SK-N-SH (cell line): ENCODE measurements at regions not wholly inside any gene's neighbourhood (a gene's known extent, or its start where the extent isn't known, plus 50 kb on each side); places are given as distances from the start of the nearest gene placed in this dataset.

Experiments used
- CTCF ChIA-PET: fragments of 300-600, 350-600 bp; formaldehyde crosslinking; extraction: SDS; loops from one replicate; lab custom pipeline; 2021; lab: Yijun Ruan, JAX
- POLR2A ChIA-PET: fragments of 350-600 bp; sonication (Branson Sonifier 250); formaldehyde crosslinking; extraction: SDS; loops from one replicate; lab custom pipeline; 2020; ENCODE audit warnings: antibody characterized with exemption, inconsistent platforms; lab: Yijun Ruan, JAX
- DNase-seq: peaks from one replicate; pipeline ENCODE4 v3.0.0; 2012
- H2AFZ ChIP-seq: fragments of 200-600 bp; sonication (generic); 2 replicates; pipeline ENCODE4 v1.8.1; 2016; ENCODE audit warnings: antibody characterized with exemption, mild to moderate bottlenecking, low read depth
- H3F3A ChIP-seq: fragments of 200-600 bp; sonication (generic); replicated peaks from 2 replicates; pipeline ENCODE3; 2016; ENCODE audit warnings: antibody characterized with exemption, mild to moderate bottlenecking; ENCODE audit not compliant: insufficient read depth
- H3K27ac ChIP-seq, 2 experiments: fragments of 200-500 bp in 1 of 2; fragments of 200-600 bp in 1 of 2; sonication (Bioruptor generic) in 1 of 2; sonication (generic), shearing (Covaris generic) in 1 of 2; 2 replicates each; pipeline versions ENCODE4 v1.5.1 to v1.6.1; 2014 to 2016; ENCODE audit warnings: low read depth in 2 of 2, inconsistent platforms in 1 of 2, low read length in 1 of 2, mild to moderate bottlenecking in 1 of 2, mixed read lengths in 1 of 2
- H3K27me3 ChIP-seq: fragments of 200-600 bp; sonication (generic), shearing (Covaris generic); 2 replicates; pipeline ENCODE4 v1.6.1; 2016; ENCODE audit warnings: mixed run types; ENCODE audit not compliant: insufficient read depth
- H3K36me3 ChIP-seq, 2 experiments: fragments of 200-500 bp in 1 of 2; fragments of 200-600 bp in 1 of 2; sonication (Bioruptor generic) in 1 of 2; sonication (generic) in 1 of 2; replicated peaks in 1 of 2; 2 replicates each; pipeline versions ENCODE3 to v1.5.1; 2014 to 2016; ENCODE audit warnings: low read length in 1 of 2, mild to moderate bottlenecking in 1 of 2; ENCODE audit not compliant: insufficient read depth in 2 of 2, control insufficient read depth in 1 of 2
- H3K4me1 ChIP-seq, 2 experiments: fragments of 200-500 bp in 1 of 2; fragments of 200-600 bp in 1 of 2; sonication (Bioruptor generic) in 1 of 2; sonication (generic), shearing (Covaris generic) in 1 of 2; 2 replicates each; pipeline versions ENCODE4 v1.5.1 to v1.6.1; 2014 to 2016; ENCODE audit warnings: low read depth in 1 of 2, low read length in 1 of 2, mixed run types in 1 of 2; ENCODE audit not compliant: insufficient read depth in 2 of 2, control insufficient read depth in 1 of 2
- H3K4me2 ChIP-seq: fragments of 200-600 bp; sonication (generic), shearing (Covaris generic); 2 replicates; pipeline ENCODE4 v1.6.1; 2017; ENCODE audit warnings: mixed run types
- H3K4me3 ChIP-seq, 2 experiments: fragments of 200-500 bp in 1 of 2; fragments of 200-600 bp in 1 of 2; sonication (Bioruptor generic) in 1 of 2; sonication (generic), shearing (Covaris generic) in 1 of 2; 2 replicates each; pipeline versions ENCODE4 v1.5.1 to v1.8.1; 2014 to 2016; ENCODE audit warnings: low read depth in 2 of 2, inconsistent platforms in 1 of 2, low read length in 1 of 2, mild to moderate bottlenecking in 1 of 2, mixed read lengths in 1 of 2, moderate library complexity in 1 of 2
- H3K79me2 ChIP-seq: fragments of 200-600 bp; sonication (generic); 2 replicates; pipeline ENCODE4 v1.8.1; 2017; ENCODE audit warnings: mild to moderate bottlenecking; ENCODE audit not compliant: insufficient read depth
- H3K9ac ChIP-seq: fragments of 200-600 bp; sonication (generic); 2 replicates; pipeline ENCODE4 v1.6.1; 2017; ENCODE audit warnings: mixed run types
- H3K9me2 ChIP-seq: fragments of 200-600 bp; sonication (generic); 2 replicates; pipeline ENCODE4 v1.6.1; 2017; ENCODE audit warnings: mixed run types
- H3K9me3 ChIP-seq: fragments of 200-600 bp; sonication (generic); 2 replicates; pipeline ENCODE4 v1.6.1; 2017; ENCODE audit warnings: mixed run types, mild to moderate bottlenecking, moderate library complexity
- H4K20me1 ChIP-seq: fragments of 200-600 bp; sonication (generic); 2 replicates; pipeline ENCODE4 v1.6.1; 2017; ENCODE audit warnings: mild to moderate bottlenecking, mixed run types; ENCODE audit not compliant: insufficient read depth
- CHD2 ChIP-seq: fragments of 150-350 bp; IDR thresholded peaks from 2 replicates; pipeline ENCODE4 v1.6.1; 2018; ENCODE audit warnings: low read length; ENCODE audit not compliant: partially characterized antibody
- CTCF ChIP-seq: fragments of 200-600 bp; sonication (generic); IDR thresholded peaks from 2 replicates; pipeline ENCODE4 v1.6.1; 2017; ENCODE audit warnings: antibody characterized with exemption, mild to moderate bottlenecking, moderate library complexity
- ELF1 ChIP-seq: IDR thresholded peaks from 2 replicates; pipeline ENCODE4 v1.4.0; 2012
- EP300 ChIP-seq, 2 experiments: IDR thresholded peaks; 2 replicates each; pipeline versions ENCODE4 v1.4.0 to v1.6.1; 2012; ENCODE audit warnings: borderline replicate concordance in 1 of 2, low read depth in 1 of 2, low read length in 1 of 2
- FOXJ3 ChIP-seq: sonication (generic); formaldehyde crosslinking; IDR thresholded peaks from 2 replicates; pipeline ENCODE4 v1.5.1; 2020; ENCODE audit warnings: mild to moderate bottlenecking, missing genetic modification reagents
- GATA2 ChIP-seq: sonication (generic); formaldehyde crosslinking; IDR thresholded peaks from 2 replicates; pipeline ENCODE4 v1.5.0; 2020; ENCODE audit warnings: mild to moderate bottlenecking, missing genetic modification reagents
- IRF3 ChIP-seq: fragments of 150-350 bp; IDR thresholded peaks from 2 replicates; pipeline ENCODE4 v1.6.1; 2016; ENCODE audit warnings: mild to moderate bottlenecking, low read depth, low read length
- JUND ChIP-seq: IDR thresholded peaks from 2 replicates; pipeline ENCODE4 v1.4.0; 2012
- MAX ChIP-seq: IDR thresholded peaks from 2 replicates; pipeline ENCODE4 v1.4.0; 2012; ENCODE audit warnings: low read depth
- MEF2A ChIP-seq: IDR thresholded peaks from 2 replicates; pipeline ENCODE4 v1.4.0; 2012; ENCODE audit warnings: low read depth, borderline replicate concordance
- MXI1 ChIP-seq: IDR thresholded peaks from 2 replicates; pipeline ENCODE4 v1.6.1; 2012; ENCODE audit warnings: mild to moderate bottlenecking, low read depth, low read length, improper control_type of control experiment
- NFIC ChIP-seq: IDR thresholded peaks from 2 replicates; pipeline ENCODE4 v1.4.0; 2012; ENCODE audit warnings: borderline replicate concordance
- POLR2AphosphoS5 ChIP-seq: IDR thresholded peaks from 2 replicates; pipeline ENCODE4 v1.6.1; 2012; ENCODE audit warnings: low read depth, low read length
- REST ChIP-seq: IDR thresholded peaks from 2 replicates; pipeline ENCODE4 v1.6.1; 2012; ENCODE audit warnings: mild to moderate bottlenecking, low read depth, low read length, moderate library complexity
- RFX5 ChIP-seq: IDR thresholded peaks from 2 replicates; pipeline ENCODE4 v1.6.1; 2012; ENCODE audit warnings: mild to moderate bottlenecking, improper control_type of control experiment, low read length
- RXRA ChIP-seq: IDR thresholded peaks from 2 replicates; pipeline ENCODE4 v1.4.0; 2012; ENCODE audit warnings: low read depth, mild to moderate bottlenecking, borderline replicate concordance
- SMC3 ChIP-seq: IDR thresholded peaks from 2 replicates; pipeline ENCODE4 v1.6.1; 2012; ENCODE audit warnings: low read depth, low read length, improper control_type of control experiment
- TAF1 ChIP-seq: IDR thresholded peaks from 2 replicates; pipeline ENCODE4 v1.6.1; 2012; ENCODE audit warnings: low read depth, mild to moderate bottlenecking, low read length, moderate library complexity, borderline replicate concordance
- TEAD4 ChIP-seq: IDR thresholded peaks from 2 replicates; pipeline ENCODE4 v1.4.0; 2012; ENCODE audit warnings: mild to moderate bottlenecking, borderline replicate concordance; ENCODE audit not compliant: insufficient read depth
- YY1 ChIP-seq: IDR thresholded peaks from 2 replicates; pipeline ENCODE4 v1.4.0; 2012; ENCODE audit warnings: low read depth, mild to moderate bottlenecking
- WGBS: methylation state at CpG from one replicate; pipeline ENCODE4 v1.1.6; 2017; ENCODE audit warnings: low lambda C conversion rate; 5-methylcytosine and 5-hydroxymethylcytosine counted together

GRCh38 chr14:81684696-81685095, 151.0 kb upstream of the SEL1L start:
- Histone ChIP-seq H3F3A (no peaks in the 10 kb centered on the region), H4K20me1 (no peaks in the 10 kb centered on the region), H3K79me2 (no peaks in the 10 kb centered on the region), H3K27ac (no peak overlapping the region), H3K27me3 (no peaks in the 10 kb centered on the region), H3K4me1 (no peaks in the 10 kb centered on the region), H3K36me3 (no peaks in the 10 kb centered on the region), H2AFZ (no peak overlapping the region), H3K9me3 (no peaks in the 10 kb centered on the region), H3K9me2 (no peaks in the 10 kb centered on the region), H3K9ac (no peak overlapping the region)
- no peak for DNase-seq
- POLR2A ChIA-PET, result no interaction called here
- TF ChIP-seq TAF1 (no peak), GATA2 (CRISPR knock-in tag) (no peak), IRF3 (no peak), POLR2AphosphoS5 (no peak), MEF2A (no peak), FOXJ3 (no peak), REST (no peak), NFIC (no peak), MXI1 (no peak), RFX5 (no peak), EP300 (IDR thresholded peaks at IDR 0.05; ENCODE audit: borderline replicate concordance in 1 of 2, low read depth in 1 of 2, low read length in 1 of 2) (no peak), MAX (no peak), CTCF (no peak), RXRA (no peak), SMC3 (no peak), JUND (no peak), YY1 (no peak), CHD2 (no peak), ELF1 (no peak), TEAD4 (no peak)
- TF ChIP-seq, all 33 proteins: peak for 0
- CTCF ChIA-PET, result no interaction called here
- Histone ChIP-seq H3K4me2 (no peak overlapping the region), H3K4me3 (no peak overlapping the region)
- 4% methylated on average over 1 of the region's 1 CpG for WGBS
